ENCODE measurements at regions not wholly inside any gene's neighbourhood (a gene's known extent, or its start where the extent isn't known, plus 50 kb on each side); places are given as distances from the start of the nearest gene placed in this dataset.
A peak's percentile ranks its signal among the peaks of the same experiment; 100 is the strongest.

GRCh38 chr6:22017766-22018165 is 279.1 kb downstream of the PRL start:
- Mint-ChIP-seq H3K9me3 (peaks cover 8% of the 10 kb centered on the region), H3K27ac (no peak overlapping the region), H3K27me3 (no peaks in the 10 kb centered on the region), H3K4me3 (no peak overlapping the region), H3K36me3 (ENCODE audit: low read depth) (peaks cover 4% of the 10 kb centered on the region), H3K4me1 (no peaks in the 10 kb centered on the region)
- intact Hi-C loops (cut with micrococcal nuclease): no loop called here
- DNase-seq: no peak

GRCh38 chr6:22019857-22020256 is 277.0 kb downstream of the PRL start:
- no peaks in the 10 kb centered on the region for H3K27me3 Mint-ChIP-seq
- H3K4me1 Mint-ChIP-seq: no peaks in the 10 kb centered on the region
- no peak overlapping the region for H3K4me3 Mint-ChIP-seq

GRCh38 chr6:22020299-22021003 is 276.4 kb downstream of the PRL start:
- no peak overlapping the region for H3K27ac Mint-ChIP-seq
- no peaks in the 10 kb centered on the region for H3K27me3 Mint-ChIP-seq

More at GRCh38 chr6:22019857-22020256, 277.0 kb downstream of the PRL start:
- no peak for DNase-seq
- Mint-ChIP-seq H3K27ac (no peak overlapping the region), H3K9me3 (peaks cover 8% of the 10 kb centered on the region), H3K36me3 (ENCODE audit: low read depth) (peaks cover 4% of the 10 kb centered on the region)
- intact Hi-C loops (cut with micrococcal nuclease): no loop called here

GRCh38 chr6:22021966-22022365 is 274.9 kb downstream of the PRL start:
- no peak overlapping the region for H3K4me3 Mint-ChIP-seq
- intact Hi-C loops (cut with micrococcal nuclease): no loop called here
- no peak for DNase-seq

More at GRCh38 chr6:22020299-22021003, 276.4 kb downstream of the PRL start:
- peaks cover 4% of the 10 kb centered on the region for H3K36me3 Mint-ChIP-seq (ENCODE audit: low read depth)
- H3K4me1 Mint-ChIP-seq: peaks cover 5% of the 10 kb centered on the region
- H3K9me3 Mint-ChIP-seq: peaks cover 8% of the 10 kb centered on the region
- intact Hi-C loops (cut with micrococcal nuclease): no loop called here
- H3K4me3 Mint-ChIP-seq: no peak overlapping the region
- DNase-seq: no peak

GRCh38 chr6:22023937-22024336 is 272.9 kb downstream of the PRL start:
- H3K27ac Mint-ChIP-seq: no peak overlapping the region
- intact Hi-C loops (cut with micrococcal nuclease): no loop called here
- peaks cover 4% of the 10 kb centered on the region for H3K36me3 Mint-ChIP-seq (ENCODE audit: low read depth)
- peaks cover 8% of the 10 kb centered on the region for H3K9me3 Mint-ChIP-seq
- H3K27me3 Mint-ChIP-seq: no peaks in the 10 kb centered on the region
- no peak for DNase-seq
- H3K4me1 Mint-ChIP-seq: peaks cover 15% of the 10 kb centered on the region
- H3K4me3 Mint-ChIP-seq: no peak overlapping the region

More at GRCh38 chr6:22021966-22022365, 274.9 kb downstream of the PRL start:
- Mint-ChIP-seq H3K4me1 (peaks cover 13% of the 10 kb centered on the region), H3K27ac (no peak overlapping the region), H3K9me3 (peaks cover 8% of the 10 kb centered on the region), H3K36me3 (ENCODE audit: low read depth) (peaks cover 4% of the 10 kb centered on the region), H3K27me3 (no peaks in the 10 kb centered on the region)

GRCh38 chr6:22024973-22025467 is 271.8 kb downstream of the PRL start:
- Mint-ChIP-seq H3K4me1 (peaks cover 17% of the 10 kb centered on the region), H3K36me3 (ENCODE audit: low read depth) (peaks cover 4% of the 10 kb centered on the region), H3K27ac (no peak overlapping the region), H3K4me3 (no peak overlapping the region), H3K9me3 (peaks cover 8% of the 10 kb centered on the region), H3K27me3 (no peaks in the 10 kb centered on the region)
- DNase-seq: no peak
- intact Hi-C loops (cut with micrococcal nuclease): no loop called here

- Mint-ChIP-seq H3K4me3 (no peak overlapping the region), H3K4me1 (peaks cover 17% of the 10 kb centered on the region), H3K27me3 (no peaks in the 10 kb centered on the region), H3K9me3 (peaks cover 8% of the 10 kb centered on the region), H3K36me3 (ENCODE audit: low read depth) (peaks cover 4% of the 10 kb centered on the region), H3K27ac (peak overlapping the region; percentile 72)
- intact Hi-C loops (cut with micrococcal nuclease): no loop called here
- DNase-seq: peak; percentile 67
These were observed 271.2 kb downstream of the PRL start for GRCh38 chr6:22025468-22026163.

GRCh38 chr6:22026164-22026678 is 270.6 kb downstream of the PRL start:
- peak overlapping the region; percentile 72 for H3K27ac Mint-ChIP-seq
- peaks cover 4% of the 10 kb centered on the region for H3K36me3 Mint-ChIP-seq (ENCODE audit: low read depth)
- H3K4me3 Mint-ChIP-seq: no peak overlapping the region
- H3K4me1 Mint-ChIP-seq: peaks cover 17% of the 10 kb centered on the region
- peaks cover 8% of the 10 kb centered on the region for H3K9me3 Mint-ChIP-seq
- no peaks in the 10 kb centered on the region for H3K27me3 Mint-ChIP-seq
- DNase-seq: no peak
- intact Hi-C loops (cut with micrococcal nuclease): no loop called here

- peaks cover 3% of the 10 kb centered on the region for H3K36me3 Mint-ChIP-seq (ENCODE audit: low read depth)
- H3K27ac Mint-ChIP-seq: no peak overlapping the region
- H3K9me3 Mint-ChIP-seq: peaks cover 5% of the 10 kb centered on the region
- H3K27me3 Mint-ChIP-seq: no peaks in the 10 kb centered on the region
- no peak for DNase-seq
- H3K4me3 Mint-ChIP-seq: no peak overlapping the region
- H3K4me1 Mint-ChIP-seq: peaks cover 17% of the 10 kb centered on the region
- intact Hi-C loops (cut with micrococcal nuclease): no loop called here
These were observed 269.7 kb downstream of the PRL start for GRCh38 chr6:22027040-22027725.

- Mint-ChIP-seq H3K27me3 (no peaks in the 10 kb centered on the region), H3K9me3 (peaks cover 2% of the 10 kb centered on the region), H3K36me3 (ENCODE audit: low read depth) (no peaks in the 10 kb centered on the region), H3K4me1 (peaks cover 17% of the 10 kb centered on the region), H3K4me3 (no peak overlapping the region), H3K27ac (no peak overlapping the region)
- DNase-seq: no peak
- intact Hi-C loops (cut with micrococcal nuclease): no loop called here
These were observed 268.3 kb downstream of the PRL start for GRCh38 chr6:22028403-22029090.

- intact Hi-C loops (cut with micrococcal nuclease): no loop called here
- Mint-ChIP-seq H3K9me3 (peaks cover 5% of the 10 kb centered on the region), H3K27me3 (no peaks in the 10 kb centered on the region), H3K4me3 (no peak overlapping the region), H3K27ac (no peak overlapping the region), H3K4me1 (peaks cover 17% of the 10 kb centered on the region), H3K36me3 (ENCODE audit: low read depth) (no peaks in the 10 kb centered on the region)
- no peak for DNase-seq
These were observed 267.7 kb downstream of the PRL start for GRCh38 chr6:22029171-22029570.

- Mint-ChIP-seq H3K27ac (no peak overlapping the region), H3K36me3 (ENCODE audit: low read depth) (no peaks in the 10 kb centered on the region), H3K4me3 (no peak overlapping the region), H3K27me3 (no peaks in the 10 kb centered on the region), H3K4me1 (peaks cover 7% of the 10 kb centered on the region), H3K9me3 (peaks cover 5% of the 10 kb centered on the region)
- DNase-seq: no peak
- intact Hi-C loops (cut with micrococcal nuclease): no loop called here
These were observed 265.9 kb downstream of the PRL start for GRCh38 chr6:22030730-22031619.

- intact Hi-C loops (cut with micrococcal nuclease): no loop called here
- DNase-seq: no peak
- H3K4me3 Mint-ChIP-seq: no peak overlapping the region
- H3K27ac Mint-ChIP-seq: no peak overlapping the region
- H3K9me3 Mint-ChIP-seq: peaks cover 5% of the 10 kb centered on the region
- H3K36me3 Mint-ChIP-seq (ENCODE audit: low read depth): no peaks in the 10 kb centered on the region
- peaks cover 7% of the 10 kb centered on the region for H3K27me3 Mint-ChIP-seq
- no peaks in the 10 kb centered on the region for H3K4me1 Mint-ChIP-seq
These were observed 261.1 kb downstream of the PRL start for GRCh38 chr6:22035690-22036089.
